SK-N-MC (cell line): ENCODE measurements at regions not wholly inside any gene's neighbourhood (a gene's known extent, or its start where the extent isn't known, plus 50 kb on each side); places are given as distances from the start of the nearest gene placed in this dataset.

Source experiments
- DNase-seq: peaks from one replicate; pipeline ENCODE4 v3.0.0-alpha.2; 2011; ENCODE audit warnings: low read depth, low spot score
- H3K27ac ChIP-seq: fragments of 200-600 bp; sonication (generic); 2 replicates; pipeline ENCODE4 v1.5.1; 2016; ENCODE audit warnings: mixed run types
- H3K36me3 ChIP-seq: fragments of 200-600 bp; sonication (generic); 2 replicates; pipeline ENCODE4 v1.6.1; 2017; ENCODE audit warnings: antibody characterized with exemption, low read length, mixed read lengths; ENCODE audit not compliant: insufficient read depth
- H3K4me3 ChIP-seq: fragments of 200-600 bp; sonication (generic); 2 replicates; pipeline ENCODE4 v1.5.1; 2016
- H3K9ac ChIP-seq: fragments of 200-600 bp; sonication (generic); 2 replicates; pipeline ENCODE4 v1.8.0; 2017; ENCODE audit warnings: mixed run types, mixed read lengths; ENCODE audit not compliant: insufficient read length
- H3K9me3 ChIP-seq: fragments of 200-600 bp; sonication (generic); 2 replicates; pipeline ENCODE4 v1.6.1; 2017; ENCODE audit warnings: low read depth, mild to moderate bottlenecking, antibody characterized with exemption, low read length, moderate library complexity, mixed read lengths
- EZH2 ChIP-seq: fragments of 200-600 bp; sonication (generic); IDR thresholded peaks from one replicate; pipeline ENCODE4 v1.6.1; 2017; ENCODE audit warnings: antibody characterized with exemption
- FOXP2 ChIP-seq: optimal IDR thresholded peaks from 2 replicates; pipeline ENCODE3; 2011; ENCODE audit warnings: mild to moderate bottlenecking, moderate library complexity; ENCODE audit not compliant: insufficient read depth; ENCODE audit errors: extremely low read length, control extremely low read depth
- POLR2AphosphoS5 ChIP-seq: IDR thresholded peaks from 2 replicates; pipeline ENCODE4 v1.6.1; 2012; ENCODE audit warnings: mild to moderate bottlenecking, low read depth, low read length, borderline replicate concordance

- H3K4me3 ChIP-seq: no peak overlapping the region
- no peaks in the 10 kb centered on the region for H3K36me3 ChIP-seq
- DNase-seq: no peak
- no peak overlapping the region for H3K27ac ChIP-seq
- no peak overlapping the region for H3K9ac ChIP-seq
- TF ChIP-seq FOXP2: no peak
- no peak for TF ChIP-seq EZH2
- no peak for TF ChIP-seq POLR2AphosphoS5
- H3K9me3 ChIP-seq: no peaks in the 10 kb centered on the region
Observed at GRCh38 chr9:79501546-79501945, 70.2 kb upstream of the TLE4 start.

- TF ChIP-seq EZH2 (no peak), FOXP2 (no peak), POLR2AphosphoS5 (no peak)
- H3K36me3 ChIP-seq: no peaks in the 10 kb centered on the region
Observed at GRCh38 chr9:79507801-79508200, 64.0 kb upstream of the TLE4 start.

GRCh38 chr9:79512251-79512650 is 59.5 kb upstream of the TLE4 start:
- no peaks in the 10 kb centered on the region for H3K36me3 ChIP-seq
- no peak overlapping the region for H3K4me3 ChIP-seq
- H3K9ac ChIP-seq: no peak overlapping the region
- DNase-seq: no peak
- TF ChIP-seq EZH2 (no peak), POLR2AphosphoS5 (no peak), FOXP2 (no peak)
- H3K27ac ChIP-seq: no peak overlapping the region
- no peaks in the 10 kb centered on the region for H3K9me3 ChIP-seq

More at GRCh38 chr9:79507801-79508200, 64.0 kb upstream of the TLE4 start:
- no peak overlapping the region for H3K4me3 ChIP-seq
- H3K27ac ChIP-seq: no peak overlapping the region
- H3K9me3 ChIP-seq: no peaks in the 10 kb centered on the region
- DNase-seq: no peak
- H3K9ac ChIP-seq: no peak overlapping the region
